GM18951 (cell line): ENCODE measurements at regions not wholly inside any gene's neighbourhood (a gene's known extent, or its start where the extent isn't known, plus 50 kb on each side); places are given as distances from the start of the nearest gene placed in this dataset.

Experiments used
- POLR2A ChIP-seq: IDR thresholded peaks from 4 replicates; pipeline ENCODE4 v1.6.1; 2011; ENCODE audit warnings: mild to moderate bottlenecking; ENCODE audit not compliant: insufficient read length, insufficient read depth; ENCODE audit errors: extremely low read depth
- in situ Hi-C: fragments of 300-500 bp; cut with MboI; formaldehyde crosslinking; loops from one replicate; pipeline ENCODE4 v1.12.0; 2022; ENCODE audit warnings: low sequenced_read_pairs, mixed read lengths, inconsistent platforms; ENCODE audit not compliant: unreplicated experiment

- TF ChIP-seq POLR2A: no peak
- in situ Hi-C loops: no loop called here
Measured at GRCh38 chr4:26023203-26023972, 109.4 kb downstream of the SMIM20 start.

GRCh38 chr4:26024079-26024478 is 110.1 kb downstream of the SMIM20 start:
- in situ Hi-C loops: no loop called here
- TF ChIP-seq POLR2A: no peak

GRCh38 chr4:26028133-26028792 is 114.2 kb downstream of the SMIM20 start:
- in situ Hi-C loops: no loop called here
- TF ChIP-seq POLR2A: no peak

GRCh38 chr4:26028793-26029567 is 115.0 kb downstream of the SMIM20 start:
- TF ChIP-seq POLR2A: no peak
- in situ Hi-C loops: no loop called here

- in situ Hi-C loops: no loop called here
- no peak for TF ChIP-seq POLR2A
Measured at GRCh38 chr4:26029568-26030131, 115.6 kb downstream of the SMIM20 start.

- in situ Hi-C loops: no loop called here
- no peak for TF ChIP-seq POLR2A
Measured at GRCh38 chr4:26030260-26030667, 116.2 kb downstream of the SMIM20 start.

- TF ChIP-seq POLR2A: no peak
- in situ Hi-C loops: no loop called here
Measured at GRCh38 chr4:26030780-26031179, 116.8 kb downstream of the SMIM20 start.

GRCh38 chr4:26031704-26032103 is 117.7 kb downstream of the SMIM20 start:
- TF ChIP-seq POLR2A: no peak
- in situ Hi-C loops: no loop called here

- TF ChIP-seq POLR2A: no peak
- in situ Hi-C loops: no loop called here
Measured at GRCh38 chr4:26032142-26032541, 118.1 kb downstream of the SMIM20 start.

- no peak for TF ChIP-seq POLR2A
- in situ Hi-C loops: no loop called here
Measured at GRCh38 chr4:26032630-26033317, 118.8 kb downstream of the SMIM20 start.

- TF ChIP-seq POLR2A: no peak
- in situ Hi-C loops: no loop called here
Measured at GRCh38 chr4:26033389-26033788, 119.4 kb downstream of the SMIM20 start.

GRCh38 chr4:26034849-26035248 is 120.8 kb downstream of the SMIM20 start:
- in situ Hi-C loops: no loop called here
- TF ChIP-seq POLR2A: no peak

- in situ Hi-C loops: no loop called here
- TF ChIP-seq POLR2A: no peak
Measured at GRCh38 chr4:26035921-26036320, 121.9 kb downstream of the SMIM20 start.
